Calu3 (cell line): ENCODE measurements at regions not wholly inside any gene's neighbourhood (a gene's known extent, or its start where the extent isn't known, plus 50 kb on each side); places are given as distances from the start of the nearest gene placed in this dataset.

Experiments used
- BruUV-seq: library from RNA; stranded (reverse); fragments of 400-500 nt; replicated peaks from 2 replicates; lab custom pipeline; 2021; lab: Mats Ljungman, UMichigan
- CTCF ChIA-PET: fragments of 300-600 bp; sonication (Branson Sonifier 250); formaldehyde crosslinking; loops from one replicate; lab custom pipeline; 2022; ENCODE audit warnings: antibody characterized with exemption; lab: Charles Lee
- DNase-seq: peaks from one replicate; pipeline ENCODE4 v3.0.0; 2022
- H3K27ac Mint-ChIP-seq: one replicate; pipeline ENCODE4 v1.8.0; 2022; ENCODE audit warnings: mixed read lengths; ENCODE audit not compliant: unreplicated experiment
- H3K27me3 Mint-ChIP-seq: one replicate; pipeline ENCODE4 v1.8.0; 2022; ENCODE audit warnings: mixed read lengths; ENCODE audit not compliant: unreplicated experiment
- H3K36me3 Mint-ChIP-seq: one replicate; pipeline ENCODE4 v1.8.0; 2022; ENCODE audit warnings: mild to moderate bottlenecking, moderate library complexity, mixed read lengths; ENCODE audit not compliant: insufficient read depth, unreplicated experiment
- H3K4me1 Mint-ChIP-seq: one replicate; pipeline ENCODE4 v1.8.0; 2022; ENCODE audit warnings: mild to moderate bottlenecking, low read depth, mixed read lengths; ENCODE audit not compliant: unreplicated experiment
- H3K4me3 Mint-ChIP-seq: one replicate; pipeline ENCODE4 v1.8.0; 2022; ENCODE audit warnings: mild to moderate bottlenecking, low read depth, moderate library complexity, mixed read lengths; ENCODE audit not compliant: unreplicated experiment
- H3K9me3 Mint-ChIP-seq: one replicate; pipeline ENCODE4 v1.8.0; 2022; ENCODE audit warnings: low read depth, mixed read lengths; ENCODE audit not compliant: unreplicated experiment
- intact Hi-C: fragments of 100-400 bp; cut with micrococcal nuclease; formaldehyde crosslinking; loops from one replicate; pipeline ENCODE4 v1.10.0; 2022; ENCODE audit not compliant: unreplicated experiment
- TF ChIP-seq, protein P1 (sequence below): fragments of 200-600 bp; IDR thresholded peaks from one replicate; pipeline ENCODE4 v1.8.0; 2022; ENCODE audit warnings: antibody characterized with exemption; ENCODE audit not compliant: unreplicated experiment

DNA sequence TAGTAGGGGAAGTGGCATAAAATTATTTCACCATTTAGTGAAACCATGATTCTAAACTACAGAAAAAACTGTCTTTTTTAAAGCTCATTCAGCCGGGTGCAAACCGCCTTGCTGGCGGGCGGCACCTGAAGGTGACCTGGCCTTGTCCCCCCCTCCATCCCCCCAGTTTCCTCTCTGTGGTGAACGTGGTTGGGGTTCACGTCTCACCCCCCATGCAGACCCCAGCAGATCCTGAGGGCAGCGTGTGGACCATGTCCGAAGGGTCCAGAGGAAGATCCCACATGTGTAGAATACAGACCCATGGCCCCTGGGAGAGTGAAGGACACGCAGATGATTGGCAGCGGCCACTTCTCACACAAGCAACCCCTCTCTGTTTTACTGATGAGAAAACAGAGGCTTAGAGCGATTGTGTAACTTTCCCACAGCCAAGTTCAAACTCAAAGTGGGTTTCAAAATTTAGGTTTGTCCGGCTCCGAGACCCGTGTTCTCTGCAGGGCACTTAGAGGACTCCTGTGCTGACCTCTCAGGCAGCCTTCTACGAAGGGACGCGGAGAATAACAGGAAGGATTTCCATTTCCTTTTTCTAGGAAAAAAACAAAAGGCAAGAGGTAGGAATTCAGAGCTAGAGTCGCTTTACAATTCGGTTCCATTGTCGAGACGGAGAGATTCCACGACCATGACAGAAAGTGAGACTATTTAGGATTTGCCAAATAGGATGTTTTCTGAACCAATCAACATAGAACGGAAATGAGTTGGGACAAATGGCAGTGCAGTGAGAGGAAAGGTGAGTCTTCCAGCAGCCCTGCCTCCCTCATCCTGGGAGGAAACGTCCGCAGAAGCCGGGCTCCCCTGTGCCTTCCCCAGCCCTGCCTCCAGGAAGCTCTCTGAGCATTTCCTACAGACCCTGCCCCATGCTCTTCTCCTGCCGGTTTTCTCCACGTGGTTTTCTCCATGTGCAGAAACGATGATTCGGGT lies 67.6 kb upstream of the PITRM1 start:
- intact Hi-C loops = loop anchor here (5.0 to 10.0 kb wide), 3 partner anchors 522 to 1415 kb away; no protein-coding TSS in a partner anchor
- TF ChIP-seq, protein P1, sequence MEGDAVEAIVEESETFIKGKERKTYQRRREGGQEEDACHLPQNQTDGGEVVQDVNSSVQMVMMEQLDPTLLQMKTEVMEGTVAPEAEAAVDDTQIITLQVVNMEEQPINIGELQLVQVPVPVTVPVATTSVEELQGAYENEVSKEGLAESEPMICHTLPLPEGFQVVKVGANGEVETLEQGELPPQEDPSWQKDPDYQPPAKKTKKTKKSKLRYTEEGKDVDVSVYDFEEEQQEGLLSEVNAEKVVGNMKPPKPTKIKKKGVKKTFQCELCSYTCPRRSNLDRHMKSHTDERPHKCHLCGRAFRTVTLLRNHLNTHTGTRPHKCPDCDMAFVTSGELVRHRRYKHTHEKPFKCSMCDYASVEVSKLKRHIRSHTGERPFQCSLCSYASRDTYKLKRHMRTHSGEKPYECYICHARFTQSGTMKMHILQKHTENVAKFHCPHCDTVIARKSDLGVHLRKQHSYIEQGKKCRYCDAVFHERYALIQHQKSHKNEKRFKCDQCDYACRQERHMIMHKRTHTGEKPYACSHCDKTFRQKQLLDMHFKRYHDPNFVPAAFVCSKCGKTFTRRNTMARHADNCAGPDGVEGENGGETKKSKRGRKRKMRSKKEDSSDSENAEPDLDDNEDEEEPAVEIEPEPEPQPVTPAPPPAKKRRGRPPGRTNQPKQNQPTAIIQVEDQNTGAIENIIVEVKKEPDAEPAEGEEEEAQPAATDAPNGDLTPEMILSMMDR = peak; percentile 18
- Mint-ChIP-seq H3K36me3 (no peaks in the 10 kb centered on the region), H3K27me3 (no peaks in the 10 kb centered on the region), H3K9me3 (no peaks in the 10 kb centered on the region), H3K27ac (no peak overlapping the region), H3K4me1 (peaks cover 9% of the 10 kb centered on the region), H3K4me3 (no peak overlapping the region)
- DNase-seq = no peak
- no TSS peak for BruUV-seq
- CTCF ChIA-PET = interaction anchor here (1.0 kb wide), 1 partner anchor 42 kb away, joined by 3 read pairs; no protein-coding TSS in a partner anchor

DNA sequence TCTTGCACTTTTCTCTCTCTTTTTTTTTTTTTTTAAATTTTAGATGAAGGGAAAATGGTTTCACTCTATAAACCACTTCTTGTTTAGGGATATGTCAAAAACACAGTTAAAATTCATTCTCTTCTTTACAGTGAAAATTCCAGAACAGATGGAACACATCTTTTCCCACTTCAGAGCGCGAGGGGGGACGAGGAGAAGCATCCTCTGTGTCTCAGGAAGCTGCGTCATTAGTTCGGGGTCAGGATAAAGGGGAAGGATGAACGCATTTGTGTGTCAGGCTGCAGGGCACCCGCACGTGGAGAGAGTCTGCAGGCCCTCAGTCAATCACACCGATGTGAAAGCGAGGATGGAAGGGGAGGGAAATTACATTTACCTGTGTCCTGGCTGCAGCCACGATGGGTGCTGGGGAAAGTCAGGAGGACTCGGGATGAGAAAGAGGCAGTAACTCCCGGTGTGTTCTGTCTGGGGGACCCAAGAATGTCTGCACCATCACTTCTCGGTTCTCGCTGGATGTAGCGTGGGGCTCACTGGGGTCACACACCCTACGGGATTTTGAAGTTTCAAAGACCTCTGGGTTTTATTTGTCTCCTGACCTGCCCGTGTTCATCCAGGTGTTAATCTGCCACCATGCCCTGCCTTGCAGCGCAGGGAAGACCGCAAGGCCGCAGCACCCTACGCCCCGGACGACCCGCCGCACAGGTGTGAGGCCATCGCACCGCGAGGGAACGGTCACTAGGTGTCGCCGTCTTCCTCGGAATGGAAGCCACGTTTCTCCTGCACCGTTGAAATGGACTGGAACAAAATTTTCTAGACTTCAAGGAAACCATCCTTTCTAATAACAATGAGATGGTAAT lies 66.7 kb upstream of the PITRM1 start:
- peaks cover 9% of the 10 kb centered on the region for H3K4me1 Mint-ChIP-seq
- intact Hi-C loops = loop anchor here (5.0 to 10.0 kb wide), 2 partner anchors 523 to 1416 kb away; no protein-coding TSS in a partner anchor
- H3K27ac Mint-ChIP-seq = no peak overlapping the region
- no peaks in the 10 kb centered on the region for H3K36me3 Mint-ChIP-seq
- peak; percentile 85 for DNase-seq
- H3K9me3 Mint-ChIP-seq = no peaks in the 10 kb centered on the region
- no peak overlapping the region for H3K4me3 Mint-ChIP-seq
- no peaks in the 10 kb centered on the region for H3K27me3 Mint-ChIP-seq
- CTCF ChIA-PET = no interaction called here
- TF ChIP-seq, protein P1 = peak; percentile 73
- BruUV-seq = no TSS peak

DNA sequence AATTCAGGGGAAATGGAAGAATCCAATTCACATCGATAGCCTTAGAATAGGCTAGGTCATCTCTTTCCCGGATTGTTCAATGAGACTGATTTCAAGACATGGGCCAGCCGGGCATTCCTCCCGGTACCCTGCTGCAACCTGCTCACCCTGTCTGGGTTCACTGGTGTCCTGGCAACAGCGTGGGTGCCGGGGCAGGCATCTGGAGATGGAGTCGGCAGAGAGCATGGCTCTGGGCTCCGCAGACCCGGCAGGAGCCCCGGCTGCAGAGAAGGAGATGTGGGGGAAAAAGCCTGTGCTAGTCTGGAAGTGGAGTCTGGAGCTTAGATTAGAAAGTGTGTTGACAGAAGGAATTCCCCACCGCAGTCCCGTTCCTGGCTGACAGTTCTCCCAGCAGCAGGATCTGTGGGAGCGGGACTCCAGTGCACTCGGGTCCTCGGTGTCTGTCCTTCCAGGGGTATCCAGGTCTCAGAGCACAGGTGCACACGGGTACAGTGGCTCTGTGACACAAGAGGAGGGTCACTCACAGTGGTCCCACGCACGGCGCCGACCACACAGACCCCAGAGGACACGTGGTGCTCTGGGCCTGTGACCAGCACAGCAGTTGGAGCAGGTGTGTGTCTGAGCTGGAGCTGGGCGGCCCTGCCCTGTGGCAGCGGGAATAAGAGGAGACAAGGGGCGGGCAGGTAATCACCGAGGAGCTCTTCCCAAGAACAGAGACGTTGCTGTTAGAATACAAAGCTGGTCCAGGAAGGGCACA lies 65.7 kb upstream of the PITRM1 start:
- DNase-seq = no peak
- intact Hi-C loops = loop anchor here (5.0 to 10.0 kb wide), 2 partner anchors 524 to 1417 kb away; no protein-coding TSS in a partner anchor
- Mint-ChIP-seq H3K4me3 (no peak overlapping the region), H3K4me1 (peaks cover 9% of the 10 kb centered on the region), H3K9me3 (no peaks in the 10 kb centered on the region), H3K36me3 (no peaks in the 10 kb centered on the region), H3K27me3 (no peaks in the 10 kb centered on the region), H3K27ac (no peak overlapping the region)
- CTCF ChIA-PET = no interaction called here
- no TSS peak for BruUV-seq
- TF ChIP-seq, protein P1 = no peak
